WTC11 (cell line): ENCODE measurements at regions not wholly inside any gene's neighbourhood (a gene's known extent, or its start where the extent isn't known, plus 50 kb on each side); places are given as distances from the start of the nearest gene placed in this dataset.

Experiments used
- ATAC-seq: fragments of 200-7000 bp; cut with Tn5 transposase; 2 replicates; pipeline ENCODE4 v1.10.0; 2021; ENCODE audit warnings: mild to moderate bottlenecking, moderate library complexity
- CTCF ChIA-PET: fragments of 300-600 bp; sonication (Branson Sonifier 250); formaldehyde crosslinking; loops from one replicate; lab custom pipeline; 2021; ENCODE audit warnings: antibody characterized with exemption; lab: Charles Lee
- POLR2A ChIA-PET: fragments of 350-600 bp; sonication (Branson Sonifier 250); formaldehyde crosslinking; loops from one replicate; lab custom pipeline; 2021; ENCODE audit warnings: antibody characterized with exemption; lab: Charles Lee
- DNase-seq: peaks from one replicate; pipeline ENCODE4 v3.0.0; 2021; ENCODE audit warnings: low spot score
- H3K27ac Mint-ChIP-seq: 2 replicates; pipeline ENCODE4 v1.8.0; 2021; ENCODE audit warnings: mixed read lengths
- H3K27me3 Mint-ChIP-seq: 2 replicates; pipeline ENCODE4 v1.8.0; 2021; ENCODE audit warnings: low read depth, mild to moderate bottlenecking, moderate library complexity, mixed read lengths
- H3K36me3 Mint-ChIP-seq: 2 replicates; pipeline ENCODE4 v1.8.0; 2021; ENCODE audit warnings: mixed read lengths
- H3K4me1 Mint-ChIP-seq: 2 replicates; pipeline ENCODE4 v1.8.0; 2022; ENCODE audit warnings: mixed read lengths
- H3K4me3 Mint-ChIP-seq: 2 replicates; pipeline ENCODE4 v1.8.0; 2021; ENCODE audit warnings: mild to moderate bottlenecking, moderate library complexity, mixed read lengths
- H3K9me3 Mint-ChIP-seq: 2 replicates; pipeline ENCODE4 v1.8.0; 2021; ENCODE audit warnings: mixed read lengths
- CBFB ChIP-seq: sonication (generic); formaldehyde crosslinking; IDR thresholded peaks from 2 replicates; pipeline ENCODE4 v1.8.1; 2022; ENCODE audit warnings: mild to moderate bottlenecking, low read depth, missing genetic modification reagents
- CREB1 ChIP-seq: sonication (generic); formaldehyde crosslinking; IDR thresholded peaks from 2 replicates; pipeline ENCODE4 v1.8.0; 2023; ENCODE audit warnings: mild to moderate bottlenecking, missing genetic modification reagents
- CREM ChIP-seq: sonication (generic); formaldehyde crosslinking; IDR thresholded peaks from 2 replicates; pipeline ENCODE4 v1.8.1; 2022; ENCODE audit warnings: mild to moderate bottlenecking, missing genetic modification reagents, moderate library complexity
- ELF4 ChIP-seq: sonication (generic); formaldehyde crosslinking; IDR thresholded peaks from 2 replicates; pipeline ENCODE4 v1.8.1; 2022; ENCODE audit warnings: low read depth, mild to moderate bottlenecking, moderate library complexity, missing genetic modification reagents
- GTF2I ChIP-seq: fragments of 250-450 bp; sonication (Bioruptor Pico); conservative IDR thresholded peaks from 2 replicates; pipeline ENCODE4 v1.4.0; 2021; ENCODE audit warnings: mild to moderate bottlenecking
- HMGA2 ChIP-seq: fragments of 250-450 bp; sonication (Bioruptor Pico); IDR thresholded peaks from 2 replicates; pipeline ENCODE4 v1.4.0; 2021; ENCODE audit warnings: mild to moderate bottlenecking, moderate library complexity
- JAZF1 ChIP-seq: fragments of 250-450 bp; sonication (Bioruptor Pico); IDR thresholded peaks from 2 replicates; pipeline ENCODE4 v1.9.0; 2021; ENCODE audit warnings: moderate library complexity, mild to moderate bottlenecking, inconsistent platforms
- NFE2L1 ChIP-seq: sonication (generic); formaldehyde crosslinking; IDR thresholded peaks from 2 replicates; pipeline ENCODE4 v1.8.1; 2023; ENCODE audit warnings: missing genetic modification reagents
- NR2C2 ChIP-seq: sonication (generic); formaldehyde crosslinking; IDR thresholded peaks from 2 replicates; pipeline ENCODE4 v1.8.0; 2022; ENCODE audit warnings: mild to moderate bottlenecking, missing genetic modification reagents
- NR3C1 ChIP-seq: sonication (generic); formaldehyde crosslinking; conservative IDR thresholded peaks from 2 replicates; pipeline ENCODE4 v1.8.1; 2023; ENCODE audit warnings: low read depth, mild to moderate bottlenecking, missing genetic modification reagents
- RORB ChIP-seq: fragments of 250-450 bp; sonication (Bioruptor Pico); IDR thresholded peaks from 2 replicates; pipeline ENCODE4 v1.9.0; 2021; ENCODE audit warnings: mild to moderate bottlenecking
- TEAD4 ChIP-seq: sonication (generic); formaldehyde crosslinking; IDR thresholded peaks from 2 replicates; pipeline ENCODE4 v1.8.0; 2022; ENCODE audit warnings: mild to moderate bottlenecking, missing genetic modification reagents
- TP53 ChIP-seq: sonication (generic); formaldehyde crosslinking; IDR thresholded peaks from 2 replicates; pipeline ENCODE4 v1.8.1; 2023; ENCODE audit warnings: mild to moderate bottlenecking, missing genetic modification reagents
- ZNF232 ChIP-seq: sonication (generic); formaldehyde crosslinking; IDR thresholded peaks from 2 replicates; pipeline ENCODE4 v1.8.0; 2022; ENCODE audit warnings: mild to moderate bottlenecking, missing genetic modification reagents
- TF ChIP-seq, protein P1 (sequence below): sonication (generic); formaldehyde crosslinking; IDR thresholded peaks from 2 replicates; pipeline ENCODE4 v1.8.1; 2022; ENCODE audit warnings: low read depth, mild to moderate bottlenecking, moderate library complexity, missing genetic modification reagents, borderline replicate concordance
- TF ChIP-seq, protein P2 (sequence below): sonication (generic); formaldehyde crosslinking; IDR thresholded peaks from 2 replicates; pipeline ENCODE4 v1.8.1; 2022; ENCODE audit warnings: low read depth, missing genetic modification reagents, borderline replicate concordance
- TF ChIP-seq, protein P3 (sequence below): sonication (generic); formaldehyde crosslinking; IDR thresholded peaks from 2 replicates; pipeline ENCODE4 v1.8.1; 2022; ENCODE audit warnings: mild to moderate bottlenecking, missing genetic modification reagents, moderate library complexity, borderline replicate concordance
- TF ChIP-seq, protein P4 (sequence below): sonication (generic); formaldehyde crosslinking; IDR thresholded peaks from 2 replicates; pipeline ENCODE4 v1.8.0; 2022; ENCODE audit warnings: mild to moderate bottlenecking, missing genetic modification reagents
- TF ChIP-seq, protein P5 (sequence below): sonication (generic); formaldehyde crosslinking; IDR thresholded peaks from 2 replicates; pipeline ENCODE4 v1.8.0; 2023; ENCODE audit warnings: mild to moderate bottlenecking, missing genetic modification reagents
- TF ChIP-seq, protein P6 (sequence below): sonication (generic); formaldehyde crosslinking; IDR thresholded peaks from 2 replicates; pipeline ENCODE4 v1.8.1; 2023; ENCODE audit warnings: mild to moderate bottlenecking, moderate library complexity, missing genetic modification reagents

DNA sequence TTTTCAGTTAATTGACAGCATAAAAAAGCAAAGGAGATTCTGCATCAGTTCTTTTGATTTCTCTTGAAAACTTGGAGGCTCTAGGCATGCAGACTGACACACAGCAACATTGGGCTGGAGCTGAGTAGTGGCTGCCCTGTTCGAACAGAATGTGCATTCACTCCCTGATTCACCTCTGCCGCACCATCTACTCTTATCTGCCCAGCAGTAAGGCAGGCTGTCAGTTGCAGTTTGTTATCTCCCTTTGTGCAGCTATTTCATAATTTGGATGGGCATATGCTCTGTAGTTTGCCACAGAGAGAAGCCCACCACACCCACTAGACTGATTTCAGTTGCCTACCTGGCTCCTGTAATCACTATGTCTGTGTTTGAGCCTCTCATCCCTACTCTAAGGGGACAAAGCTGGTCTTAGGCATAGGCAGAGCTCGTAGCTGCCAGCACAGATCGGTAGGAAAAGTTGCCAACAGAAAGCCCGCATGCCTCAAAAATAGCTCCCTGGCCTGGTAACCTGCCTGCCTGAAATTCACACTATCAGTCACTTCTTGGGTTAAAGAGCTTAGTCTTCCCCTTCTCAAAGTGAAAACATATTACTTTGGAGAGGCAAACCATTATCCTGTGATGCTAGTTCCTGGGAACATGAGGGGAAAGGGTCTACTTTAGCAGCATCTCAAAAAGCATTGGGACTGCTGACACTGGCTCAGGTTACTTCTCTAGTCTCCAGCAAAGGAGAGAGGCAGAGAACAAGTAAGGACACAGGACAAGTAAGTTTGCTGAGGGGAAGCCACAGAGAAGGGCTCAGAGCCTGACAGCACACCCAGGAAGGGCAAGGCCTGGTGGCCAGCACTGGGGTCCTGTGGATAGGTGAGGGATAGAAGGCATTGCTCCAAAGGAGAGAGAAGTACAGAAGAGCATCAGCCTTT, 75.9 kb upstream of the TMEM164 start:
- H3K4me3 Mint-ChIP-seq = no peak overlapping the region
- H3K27me3 Mint-ChIP-seq = no peaks in the 10 kb centered on the region
- ChIA-PET POLR2A (no interaction called here), CTCF (interaction anchor here (1.4 to 1.6 kb wide), 2 partner anchors 71 to 234 kb away, joined by 3 read pairs; no protein-coding TSS in a partner anchor)
- no peaks in the 10 kb centered on the region for H3K36me3 Mint-ChIP-seq
- no peak for DNase-seq
- ATAC-seq = no peak
- TF ChIP-seq CBFB (CRISPR knock-in tag) (no peak), HMGA2 (CRISPR knock-in tag) (no peak), CREM (no peak), NR2C2 (CRISPR knock-in tag) (no peak), NFE2L1 (CRISPR knock-in tag) (no peak), ZNF232 (CRISPR knock-in tag) (no peak), GTF2I (CRISPR knock-in tag) (no peak), ELF4 (CRISPR knock-in tag) (no peak), CREB1 (CRISPR knock-in tag) (no peak), TEAD4 (CRISPR knock-in tag) (no peak), TP53 (no peak), NR3C1 (CRISPR knock-in tag) (no peak), RORB (CRISPR knock-in tag) (no peak), JAZF1 (CRISPR knock-in tag) (no peak)
- TF ChIP-seq, protein P1, sequence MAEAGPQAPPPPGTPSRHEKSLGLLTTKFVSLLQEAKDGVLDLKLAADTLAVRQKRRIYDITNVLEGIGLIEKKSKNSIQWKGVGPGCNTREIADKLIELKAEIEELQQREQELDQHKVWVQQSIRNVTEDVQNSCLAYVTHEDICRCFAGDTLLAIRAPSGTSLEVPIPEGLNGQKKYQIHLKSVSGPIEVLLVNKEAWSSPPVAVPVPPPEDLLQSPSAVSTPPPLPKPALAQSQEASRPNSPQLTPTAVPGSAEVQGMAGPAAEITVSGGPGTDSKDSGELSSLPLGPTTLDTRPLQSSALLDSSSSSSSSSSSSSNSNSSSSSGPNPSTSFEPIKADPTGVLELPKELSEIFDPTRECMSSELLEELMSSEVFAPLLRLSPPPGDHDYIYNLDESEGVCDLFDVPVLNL (CRISPR knock-in tag) = no peak
- TF ChIP-seq, protein P2, sequence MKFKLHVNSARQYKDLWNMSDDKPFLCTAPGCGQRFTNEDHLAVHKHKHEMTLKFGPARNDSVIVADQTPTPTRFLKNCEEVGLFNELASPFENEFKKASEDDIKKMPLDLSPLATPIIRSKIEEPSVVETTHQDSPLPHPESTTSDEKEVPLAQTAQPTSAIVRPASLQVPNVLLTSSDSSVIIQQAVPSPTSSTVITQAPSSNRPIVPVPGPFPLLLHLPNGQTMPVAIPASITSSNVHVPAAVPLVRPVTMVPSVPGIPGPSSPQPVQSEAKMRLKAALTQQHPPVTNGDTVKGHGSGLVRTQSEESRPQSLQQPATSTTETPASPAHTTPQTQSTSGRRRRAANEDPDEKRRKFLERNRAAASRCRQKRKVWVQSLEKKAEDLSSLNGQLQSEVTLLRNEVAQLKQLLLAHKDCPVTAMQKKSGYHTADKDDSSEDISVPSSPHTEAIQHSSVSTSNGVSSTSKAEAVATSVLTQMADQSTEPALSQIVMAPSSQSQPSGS (CRISPR knock-in tag) = no peak
- TF ChIP-seq, protein P3, sequence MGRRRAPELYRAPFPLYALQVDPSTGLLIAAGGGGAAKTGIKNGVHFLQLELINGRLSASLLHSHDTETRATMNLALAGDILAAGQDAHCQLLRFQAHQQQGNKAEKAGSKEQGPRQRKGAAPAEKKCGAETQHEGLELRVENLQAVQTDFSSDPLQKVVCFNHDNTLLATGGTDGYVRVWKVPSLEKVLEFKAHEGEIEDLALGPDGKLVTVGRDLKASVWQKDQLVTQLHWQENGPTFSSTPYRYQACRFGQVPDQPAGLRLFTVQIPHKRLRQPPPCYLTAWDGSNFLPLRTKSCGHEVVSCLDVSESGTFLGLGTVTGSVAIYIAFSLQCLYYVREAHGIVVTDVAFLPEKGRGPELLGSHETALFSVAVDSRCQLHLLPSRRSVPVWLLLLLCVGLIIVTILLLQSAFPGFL = no peak
- TF ChIP-seq, protein P4, sequence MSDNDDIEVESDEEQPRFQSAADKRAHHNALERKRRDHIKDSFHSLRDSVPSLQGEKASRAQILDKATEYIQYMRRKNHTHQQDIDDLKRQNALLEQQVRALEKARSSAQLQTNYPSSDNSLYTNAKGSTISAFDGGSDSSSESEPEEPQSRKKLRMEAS (CRISPR knock-in tag) = no peak
- TF ChIP-seq, protein P5, sequence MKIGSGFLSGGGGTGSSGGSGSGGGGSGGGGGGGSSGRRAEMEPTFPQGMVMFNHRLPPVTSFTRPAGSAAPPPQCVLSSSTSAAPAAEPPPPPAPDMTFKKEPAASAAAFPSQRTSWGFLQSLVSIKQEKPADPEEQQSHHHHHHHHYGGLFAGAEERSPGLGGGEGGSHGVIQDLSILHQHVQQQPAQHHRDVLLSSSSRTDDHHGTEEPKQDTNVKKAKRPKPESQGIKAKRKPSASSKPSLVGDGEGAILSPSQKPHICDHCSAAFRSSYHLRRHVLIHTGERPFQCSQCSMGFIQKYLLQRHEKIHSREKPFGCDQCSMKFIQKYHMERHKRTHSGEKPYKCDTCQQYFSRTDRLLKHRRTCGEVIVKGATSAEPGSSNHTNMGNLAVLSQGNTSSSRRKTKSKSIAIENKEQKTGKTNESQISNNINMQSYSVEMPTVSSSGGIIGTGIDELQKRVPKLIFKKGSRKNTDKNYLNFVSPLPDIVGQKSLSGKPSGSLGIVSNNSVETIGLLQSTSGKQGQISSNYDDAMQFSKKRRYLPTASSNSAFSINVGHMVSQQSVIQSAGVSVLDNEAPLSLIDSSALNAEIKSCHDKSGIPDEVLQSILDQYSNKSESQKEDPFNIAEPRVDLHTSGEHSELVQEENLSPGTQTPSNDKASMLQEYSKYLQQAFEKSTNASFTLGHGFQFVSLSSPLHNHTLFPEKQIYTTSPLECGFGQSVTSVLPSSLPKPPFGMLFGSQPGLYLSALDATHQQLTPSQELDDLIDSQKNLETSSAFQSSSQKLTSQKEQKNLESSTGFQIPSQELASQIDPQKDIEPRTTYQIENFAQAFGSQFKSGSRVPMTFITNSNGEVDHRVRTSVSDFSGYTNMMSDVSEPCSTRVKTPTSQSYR (CRISPR knock-in tag) = no peak
- TF ChIP-seq, protein P6, sequence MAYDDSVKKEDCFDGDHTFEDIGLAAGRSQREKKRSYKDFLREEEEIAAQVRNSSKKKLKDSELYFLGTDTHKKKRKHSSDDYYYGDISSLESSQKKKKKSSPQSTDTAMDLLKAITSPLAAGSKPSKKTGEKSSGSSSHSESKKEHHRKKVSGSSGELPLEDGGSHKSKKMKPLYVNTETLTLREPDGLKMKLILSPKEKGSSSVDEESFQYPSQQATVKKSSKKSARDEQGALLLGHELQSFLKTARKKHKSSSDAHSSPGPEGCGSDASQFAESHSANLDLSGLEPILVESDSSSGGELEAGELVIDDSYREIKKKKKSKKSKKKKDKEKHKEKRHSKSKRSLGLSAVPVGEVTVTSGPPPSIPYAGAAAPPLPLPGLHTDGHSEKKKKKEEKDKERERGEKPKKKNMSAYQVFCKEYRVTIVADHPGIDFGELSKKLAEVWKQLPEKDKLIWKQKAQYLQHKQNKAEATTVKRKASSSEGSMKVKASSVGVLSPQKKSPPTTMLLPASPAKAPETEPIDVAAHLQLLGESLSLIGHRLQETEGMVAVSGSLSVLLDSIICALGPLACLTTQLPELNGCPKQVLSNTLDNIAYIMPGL (CRISPR knock-in tag) = no peak
- H3K4me1 Mint-ChIP-seq = peaks cover 2% of the 10 kb centered on the region; the same call in 1 of the 2 replicates
- H3K9me3 Mint-ChIP-seq = no peaks in the 10 kb centered on the region
- no peak overlapping the region for H3K27ac Mint-ChIP-seq
